Mesenchymal stem cell (in vitro differentiated cells and primary cell): ENCODE measurements at regions not wholly inside any gene's neighbourhood (a gene's known extent, or its start where the extent isn't known, plus 50 kb on each side); places are given as distances from the start of the nearest gene placed in this dataset.
A peak's percentile ranks its signal among the peaks of the same experiment; 100 is the strongest.

Experiments used
- DNase-seq: peaks from one replicate; pipeline ENCODE4 v3.0.0-alpha.2; 2013
- H2AFZ ChIP-seq: one replicate; pipeline ENCODE4 v1.6.1; 2013; ENCODE audit warnings: low read depth, mild to moderate bottlenecking, control low read depth, inconsistent platforms, low read length, moderate library complexity
- H2AK5ac ChIP-seq: 2 replicates; pipeline ENCODE4 v1.6.1; 2013; ENCODE audit warnings: low read length, moderate library complexity, mild to moderate bottlenecking, inconsistent platforms; ENCODE audit not compliant: severe bottlenecking
- H2BK120ac ChIP-seq: one replicate; pipeline ENCODE4 v1.6.1; 2013; ENCODE audit warnings: low read depth, mild to moderate bottlenecking, inconsistent platforms, low read length, moderate library complexity
- H2BK12ac ChIP-seq, 2 experiments: one replicate each; pipeline ENCODE4 v1.6.1; 2013; ENCODE audit warnings: inconsistent platforms in 2 of 2, low read length in 2 of 2, mild to moderate bottlenecking in 2 of 2, moderate library complexity in 2 of 2, control low read depth in 1 of 2
- H2BK15ac ChIP-seq: one replicate; pipeline ENCODE4 v1.6.1; 2013; ENCODE audit warnings: mild to moderate bottlenecking, low read depth, inconsistent platforms; ENCODE audit not compliant: poor library complexity, severe bottlenecking
- H2BK5ac ChIP-seq: 2 replicates; pipeline ENCODE4 v1.6.1; 2013; ENCODE audit warnings: low read depth, mild to moderate bottlenecking, low read length, control low read depth, inconsistent platforms; ENCODE audit not compliant: poor library complexity, severe bottlenecking
- H3K14ac ChIP-seq, 2 experiments: one replicate each; pipeline ENCODE4 v1.6.1; 2013; ENCODE audit warnings: inconsistent platforms in 2 of 2, low read length in 2 of 2, control low read depth in 1 of 2, mild to moderate bottlenecking in 1 of 2, moderate library complexity in 1 of 2
- H3K18ac ChIP-seq, 2 experiments: one replicate each; pipeline ENCODE4 v1.6.1; 2013; ENCODE audit warnings: inconsistent platforms in 2 of 2, low read length in 2 of 2, control low read depth in 1 of 2, low read depth in 1 of 2, mild to moderate bottlenecking in 1 of 2
- H3K23ac ChIP-seq, 2 experiments: one replicate each; pipeline ENCODE4 v1.6.1; 2013; ENCODE audit warnings: inconsistent platforms in 2 of 2, low read length in 2 of 2, mild to moderate bottlenecking in 2 of 2, moderate library complexity in 2 of 2, control low read depth in 1 of 2
- H3K27ac ChIP-seq: 2 replicates; pipeline ENCODE4 v1.5.1; 2013; ENCODE audit warnings: mild to moderate bottlenecking, moderate library complexity, low read length, control low read depth, inconsistent platforms; ENCODE audit not compliant: poor library complexity, severe bottlenecking
- H3K27me3 ChIP-seq, 2 experiments: 2 replicates each; pipeline versions ENCODE4 v1.6.1 to v1.7.0; 2013; ENCODE audit warnings: low read length in 2 of 2, mild to moderate bottlenecking in 2 of 2, moderate library complexity in 2 of 2, control low read depth in 1 of 2, inconsistent platforms in 1 of 2; ENCODE audit not compliant: control insufficient read depth in 1 of 2, insufficient read depth in 1 of 2
- H3K36me3 ChIP-seq, 2 experiments: 2 replicates each; pipeline versions ENCODE4 v1.6.1 to v1.7.0; 2013; ENCODE audit warnings: low read length in 2 of 2, control low read depth in 1 of 2, inconsistent platforms in 1 of 2, low read depth in 1 of 2, mild to moderate bottlenecking in 1 of 2; ENCODE audit not compliant: insufficient read depth in 2 of 2, control insufficient read depth in 1 of 2
- H3K4ac ChIP-seq, 2 experiments: one replicate each; pipeline ENCODE4 v1.6.1; 2013; ENCODE audit warnings: inconsistent platforms in 2 of 2, low read length in 2 of 2, mild to moderate bottlenecking in 2 of 2, moderate library complexity in 2 of 2, control low read depth in 1 of 2, low read depth in 1 of 2
- H3K4me1 ChIP-seq: 2 replicates; pipeline ENCODE4 v1.6.1; 2013; ENCODE audit warnings: low read depth, low read length, control low read depth; ENCODE audit not compliant: control insufficient read depth, insufficient read depth
- H3K4me2 ChIP-seq: 2 replicates; pipeline ENCODE4 v1.6.1; 2013; ENCODE audit warnings: low read length, mild to moderate bottlenecking, inconsistent platforms; ENCODE audit not compliant: poor library complexity, severe bottlenecking
- H3K4me3 ChIP-seq, 2 experiments: 2 replicates each; pipeline versions ENCODE4 v1.5.1 to v1.7.0; 2013; ENCODE audit warnings: low read length in 2 of 2, mild to moderate bottlenecking in 2 of 2, control low read depth in 1 of 2, low read depth in 1 of 2; ENCODE audit not compliant: insufficient read depth in 1 of 2
- H3K79me1 ChIP-seq: replicated peaks from 2 replicates; pipeline ENCODE4 v1.6.1; 2013; ENCODE audit warnings: mild to moderate bottlenecking, control low read depth, low read length, inconsistent platforms; ENCODE audit not compliant: poor library complexity, severe bottlenecking
- H3K9ac ChIP-seq: 2 replicates; pipeline ENCODE4 v1.7.0; 2013; ENCODE audit warnings: mild to moderate bottlenecking, low read length, moderate library complexity
- H3K9me3 ChIP-seq: 2 replicates; pipeline ENCODE4 v1.7.0; 2013; ENCODE audit warnings: mild to moderate bottlenecking, low read length; ENCODE audit not compliant: control insufficient read depth
- H4K8ac ChIP-seq: one replicate; pipeline ENCODE4 v1.6.1; 2013; ENCODE audit warnings: inconsistent platforms, mild to moderate bottlenecking, low read length, moderate library complexity
- H4K91ac ChIP-seq: one replicate; pipeline ENCODE4 v1.6.1; 2013; ENCODE audit warnings: mild to moderate bottlenecking, low read length, inconsistent platforms
- WGBS: methylation state at CpG from one replicate; pipeline ENCODE4 v1.1.7; 2013; ENCODE audit warnings: mixed read lengths; 5-methylcytosine and 5-hydroxymethylcytosine counted together

- H2AK5ac ChIP-seq, result no peak overlapping the region
- H3K4me2 ChIP-seq, result peak overlapping the region; percentile 45
- H4K91ac ChIP-seq, result no peak overlapping the region
- H2BK15ac ChIP-seq, result no peak overlapping the region
- H3K18ac ChIP-seq, result peak overlapping the region in 1 of 2 experiments; percentile 48
- H3K23ac ChIP-seq, result no peak overlapping the region
- 51% methylated on average over 2 of the region's 7 CpGs for WGBS
- H2BK120ac ChIP-seq, result no peak overlapping the region
- no peaks in the 10 kb centered on the region for H3K79me1 ChIP-seq
- H4K8ac ChIP-seq, result no peak overlapping the region
- H2BK12ac ChIP-seq, result peak overlapping the region; percentile 54 to 69
- DNase-seq, result peak; percentile 91
- H3K14ac ChIP-seq, result no peak overlapping the region
- H2AFZ ChIP-seq, result no peak overlapping the region
- peaks cover 0 to 6% of the 10 kb centered on the region in 2 experiments for H3K27me3 ChIP-seq
- no peak overlapping the region for H2BK5ac ChIP-seq
- H3K27ac ChIP-seq, result peak overlapping the region; percentile 55
- H3K4ac ChIP-seq, result no peak overlapping the region
- H3K4me1 ChIP-seq, result peaks cover 16% of the 10 kb centered on the region
- H3K9me3 ChIP-seq, result no peaks in the 10 kb centered on the region
- H3K36me3 ChIP-seq, result no peaks in the 10 kb centered on the region
- no peak overlapping the region for H3K4me3 ChIP-seq
- H3K9ac ChIP-seq, result peak overlapping the region; percentile 66
Observed at GRCh38 chr2:37871456-37872191, 53.5 kb upstream of the RMDN2 start.

DNA sequence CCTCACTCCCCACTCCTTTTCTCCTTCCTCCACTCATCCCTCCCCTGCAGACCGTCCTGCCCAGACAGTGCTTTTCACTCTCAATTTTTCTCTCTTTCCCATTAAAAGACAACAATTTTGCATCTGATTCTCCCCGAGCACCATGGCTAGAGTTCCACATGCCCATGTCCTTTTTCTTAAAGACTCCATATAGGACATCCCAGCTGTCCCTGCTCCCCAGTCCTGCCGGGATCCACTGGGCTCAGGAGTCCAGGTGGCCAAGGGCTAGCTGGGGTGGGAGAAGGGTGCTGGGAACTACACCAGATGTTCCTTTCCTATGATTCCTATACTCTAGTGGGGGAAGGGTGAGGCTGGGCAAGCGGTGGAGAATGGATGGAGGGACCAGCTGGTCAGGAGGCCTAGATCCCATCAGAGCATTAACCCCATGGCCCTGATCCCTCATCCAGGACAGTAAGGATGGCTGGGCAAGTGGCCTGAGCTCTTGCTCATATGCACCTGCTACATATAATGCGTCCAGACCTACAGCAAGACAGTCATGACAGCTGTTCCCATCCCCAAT lies 52.8 kb upstream of the RMDN2 start:
- Histone ChIP-seq H3K23ac (no peak overlapping the region), H2AK5ac (peak overlapping the region; percentile 23), H2AFZ (no peak overlapping the region), H3K4me1 (peaks cover 16% of the 10 kb centered on the region), H3K27me3 (peaks cover 0 to 6% of the 10 kb centered on the region in 2 experiments), H3K14ac (no peak overlapping the region), H4K8ac (peak overlapping the region; percentile 1), H2BK15ac (peak overlapping the region; percentile 60), H3K4me3 (no peak overlapping the region), H2BK12ac (peak overlapping the region; percentile 69), H2BK120ac (no peak overlapping the region), H3K18ac (peak overlapping the region; percentile 30 to 48), H4K91ac (peak overlapping the region; percentile 54), H3K36me3 (no peaks in the 10 kb centered on the region), H3K9ac (peak overlapping the region; percentile 61), H3K79me1 (no peaks in the 10 kb centered on the region), H3K9me3 (no peaks in the 10 kb centered on the region), H3K27ac (peak overlapping the region; percentile 55), H2BK5ac (no peak overlapping the region), H3K4ac (no peak overlapping the region), H3K4me2 (peak overlapping the region; percentile 45)
- no peak for DNase-seq
- 71% methylated on average over 3 of the region's 5 CpGs for WGBS

DNA sequence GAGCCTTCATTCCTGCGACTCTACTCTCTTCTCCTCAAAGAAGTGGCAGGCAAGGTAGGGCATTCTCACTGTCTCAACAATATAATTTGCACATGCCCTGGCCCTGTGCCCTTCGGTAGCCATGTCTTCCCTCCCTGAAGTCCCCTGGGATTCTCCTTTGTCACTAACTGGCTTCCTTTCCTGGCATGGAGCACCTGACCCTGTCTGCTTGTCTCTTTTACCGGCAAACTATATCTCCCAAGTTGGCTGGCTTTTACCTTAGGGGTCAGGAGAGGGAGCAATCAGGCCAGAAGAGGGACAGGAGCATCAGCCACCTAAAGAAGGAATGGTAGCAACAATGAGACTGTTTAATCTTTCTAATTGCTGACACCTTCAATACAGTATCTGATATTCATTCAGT lies 51.9 kb upstream of the RMDN2 start:
- Histone ChIP-seq H3K27ac (no peak overlapping the region), H3K27me3 (peaks cover 0 to 6% of the 10 kb centered on the region in 2 experiments), H3K9me3 (no peaks in the 10 kb centered on the region), H3K4me3 (no peak overlapping the region), H3K79me1 (no peaks in the 10 kb centered on the region), H2BK12ac (peak overlapping the region; percentile 56 to 58), H3K14ac (no peak overlapping the region), H4K91ac (peak overlapping the region; percentile 28), H3K36me3 (no peaks in the 10 kb centered on the region), H2AFZ (no peak overlapping the region), H2BK120ac (no peak overlapping the region), H3K4me1 (peaks cover 16% of the 10 kb centered on the region), H2BK5ac (no peak overlapping the region), H3K9ac (no peak overlapping the region), H2BK15ac (no peak overlapping the region), H3K18ac (peak overlapping the region; percentile 28 to 52), H3K4me2 (no peak overlapping the region), H2AK5ac (peak overlapping the region; percentile 49), H3K23ac (no peak overlapping the region), H3K4ac (peak overlapping the region in 1 of 2 experiments; percentile 54), H4K8ac (no peak overlapping the region)
- DNase-seq, result no peak
- 82% methylated on average over 3 of the region's 3 CpGs for WGBS

DNA sequence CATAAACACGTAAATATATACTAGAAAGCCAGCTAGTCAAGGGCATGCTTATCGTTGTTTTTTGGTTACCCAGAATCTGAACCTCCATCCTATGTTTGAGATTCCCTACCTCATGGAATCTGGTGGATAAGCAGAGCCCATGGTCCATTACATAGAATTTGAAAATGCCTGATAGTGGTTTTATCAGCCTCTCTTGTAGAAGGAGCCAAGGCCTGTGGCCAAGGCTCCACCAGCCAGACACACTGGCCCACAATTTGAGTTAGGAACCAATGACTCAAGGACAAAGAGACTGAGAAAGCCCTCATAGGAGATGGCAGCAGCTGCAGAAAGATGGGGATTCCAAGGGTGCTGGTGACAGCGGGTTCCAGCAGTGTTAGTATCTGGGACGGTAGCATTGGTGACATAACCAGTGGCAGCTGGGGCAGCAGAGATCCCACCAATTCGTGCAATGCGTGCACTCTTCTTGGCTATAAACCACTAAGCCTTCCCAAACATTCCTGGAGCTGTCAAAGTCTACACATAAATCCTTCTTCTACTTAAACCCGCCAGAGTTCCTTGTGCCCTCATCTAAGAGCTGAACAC lies 51.2 kb upstream of the RMDN2 start:
- no peak overlapping the region for H4K91ac ChIP-seq
- H2BK5ac ChIP-seq, result no peak overlapping the region
- no peak overlapping the region for H3K4me2 ChIP-seq
- no peak overlapping the region for H2AFZ ChIP-seq
- no peaks in the 10 kb centered on the region for H3K9me3 ChIP-seq
- no peak overlapping the region for H4K8ac ChIP-seq
- peak overlapping the region; percentile 21 for H2AK5ac ChIP-seq
- H3K14ac ChIP-seq, result no peak overlapping the region
- H3K27ac ChIP-seq, result no peak overlapping the region
- H2BK15ac ChIP-seq, result no peak overlapping the region
- no peak overlapping the region for H3K9ac ChIP-seq
- no peak overlapping the region for H3K18ac ChIP-seq
- no peak overlapping the region for H2BK120ac ChIP-seq
- 86% methylated on average over 7 of the region's 7 CpGs for WGBS
- H3K27me3 ChIP-seq, result peaks cover 0 to 6% of the 10 kb centered on the region in 2 experiments
- no peak overlapping the region for H3K4ac ChIP-seq
- H3K23ac ChIP-seq, result no peak overlapping the region
- no peaks in the 10 kb centered on the region for H3K79me1 ChIP-seq
- DNase-seq, result no peak
- no peaks in the 10 kb centered on the region for H3K36me3 ChIP-seq
- peaks cover 16% of the 10 kb centered on the region for H3K4me1 ChIP-seq
- no peak overlapping the region for H3K4me3 ChIP-seq
- peak overlapping the region in 1 of 2 experiments; percentile 79 for H2BK12ac ChIP-seq
